GM12864 (cell line): ENCODE measurements at regions not wholly inside any gene's neighbourhood (a gene's known extent, or its start where the extent isn't known, plus 50 kb on each side); places are given as distances from the start of the nearest gene placed in this dataset.

Experiments used
- DNase-seq: peaks from one replicate; pipeline ENCODE4 v3.0.0-alpha.2; 2011; ENCODE audit warnings: low read depth
- H3K4me3 ChIP-seq: 2 replicates; pipeline ENCODE4 v1.5.1; 2011; ENCODE audit warnings: mild to moderate bottlenecking, low read depth, low read length, control low read depth
- TF ChIP-seq, protein P1 (sequence below): IDR thresholded peaks from 2 replicates; pipeline ENCODE4 v1.5.1; 2011; ENCODE audit warnings: low read depth, mild to moderate bottlenecking, moderate library complexity, low read length, control low read depth, inconsistent platforms; ENCODE audit errors: missing control alignments

DNA sequence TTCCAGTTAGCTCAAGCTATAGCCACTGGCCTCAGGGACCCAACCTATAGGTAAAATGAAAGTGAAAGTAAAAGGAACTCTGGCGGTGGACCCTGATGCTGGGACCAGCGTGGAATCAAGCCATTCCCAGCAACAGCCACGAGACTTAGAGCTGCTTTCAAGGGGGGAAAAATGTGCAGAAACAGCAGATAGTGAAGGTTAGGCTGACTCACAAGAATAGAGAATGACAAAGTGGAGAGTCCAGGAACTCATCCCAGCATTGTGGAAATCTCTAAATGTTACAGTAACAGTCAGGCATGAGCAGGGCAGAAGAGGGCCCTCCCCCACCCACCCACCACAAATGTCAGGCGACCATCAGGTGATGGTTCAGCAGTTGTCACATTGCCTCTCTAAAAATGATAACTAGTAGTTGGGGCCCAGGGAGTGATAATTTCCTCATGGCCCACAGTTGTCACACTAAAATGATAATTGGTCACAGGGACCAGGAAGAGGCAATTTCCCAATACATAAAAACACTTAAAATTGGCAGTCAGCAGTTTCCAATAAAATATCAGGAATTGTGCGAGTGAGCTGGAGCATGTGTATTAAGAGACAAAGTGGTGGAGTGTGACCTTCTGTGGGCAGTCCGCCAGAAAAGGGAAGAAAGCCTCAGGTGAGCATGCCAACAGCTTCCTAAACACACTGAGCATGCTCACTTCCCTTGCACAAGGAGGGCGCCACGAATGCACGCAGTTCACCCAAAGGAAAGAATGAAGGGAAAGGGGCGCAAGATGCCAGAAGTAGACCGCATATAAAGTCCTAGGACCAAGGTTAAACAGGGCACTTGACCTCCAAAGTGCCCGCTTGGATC is 129.8 kb upstream of the PPP1R3A start:
- DNase-seq, result no peak
- H3K4me3 ChIP-seq, result no peak overlapping the region
- TF ChIP-seq, protein P1, sequence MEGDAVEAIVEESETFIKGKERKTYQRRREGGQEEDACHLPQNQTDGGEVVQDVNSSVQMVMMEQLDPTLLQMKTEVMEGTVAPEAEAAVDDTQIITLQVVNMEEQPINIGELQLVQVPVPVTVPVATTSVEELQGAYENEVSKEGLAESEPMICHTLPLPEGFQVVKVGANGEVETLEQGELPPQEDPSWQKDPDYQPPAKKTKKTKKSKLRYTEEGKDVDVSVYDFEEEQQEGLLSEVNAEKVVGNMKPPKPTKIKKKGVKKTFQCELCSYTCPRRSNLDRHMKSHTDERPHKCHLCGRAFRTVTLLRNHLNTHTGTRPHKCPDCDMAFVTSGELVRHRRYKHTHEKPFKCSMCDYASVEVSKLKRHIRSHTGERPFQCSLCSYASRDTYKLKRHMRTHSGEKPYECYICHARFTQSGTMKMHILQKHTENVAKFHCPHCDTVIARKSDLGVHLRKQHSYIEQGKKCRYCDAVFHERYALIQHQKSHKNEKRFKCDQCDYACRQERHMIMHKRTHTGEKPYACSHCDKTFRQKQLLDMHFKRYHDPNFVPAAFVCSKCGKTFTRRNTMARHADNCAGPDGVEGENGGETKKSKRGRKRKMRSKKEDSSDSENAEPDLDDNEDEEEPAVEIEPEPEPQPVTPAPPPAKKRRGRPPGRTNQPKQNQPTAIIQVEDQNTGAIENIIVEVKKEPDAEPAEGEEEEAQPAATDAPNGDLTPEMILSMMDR, result no peak

DNA sequence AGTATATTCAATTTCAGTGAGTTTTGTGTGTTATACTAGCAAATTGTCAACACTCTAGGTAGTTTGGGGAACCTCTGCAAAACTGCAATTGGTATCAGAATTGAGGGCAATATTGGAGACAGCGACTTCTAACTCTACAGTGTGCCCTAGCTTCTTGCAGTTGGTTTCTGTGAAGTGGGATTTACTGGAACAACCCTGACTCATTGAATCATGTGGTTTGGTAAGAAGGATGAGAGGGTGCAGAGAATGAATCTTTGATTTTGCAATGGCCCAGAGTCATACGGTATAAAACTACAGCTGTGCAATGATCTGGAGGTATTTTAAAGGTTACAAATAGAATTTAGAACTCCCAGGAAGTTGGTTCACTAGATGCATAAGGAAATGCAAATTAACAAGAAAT is 129.1 kb upstream of the PPP1R3A start:
- DNase-seq, result no peak
- no peak overlapping the region for H3K4me3 ChIP-seq
- TF ChIP-seq, protein P1, result no peak

DNA sequence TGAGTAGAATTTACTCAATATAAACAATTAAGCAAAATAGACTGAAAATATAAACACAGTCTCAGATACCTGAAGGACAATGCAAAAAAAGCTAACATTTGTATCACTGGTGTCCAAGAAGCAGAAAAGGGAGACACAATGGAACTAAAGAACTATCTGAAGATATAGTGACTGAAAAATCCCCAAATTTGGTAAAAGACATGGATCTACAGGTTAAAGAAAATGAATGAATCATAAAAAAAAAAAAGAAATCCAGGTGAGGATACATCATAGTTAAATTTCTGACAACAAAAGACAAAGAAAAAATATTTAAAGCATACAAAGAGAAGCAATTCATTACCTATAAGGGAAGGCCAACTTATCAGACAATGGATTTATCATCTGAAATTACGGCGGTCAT is 114.7 kb upstream of the PPP1R3A start:
- no peak overlapping the region for H3K4me3 ChIP-seq
- TF ChIP-seq, protein P1, result no peak
- no peak for DNase-seq

DNA sequence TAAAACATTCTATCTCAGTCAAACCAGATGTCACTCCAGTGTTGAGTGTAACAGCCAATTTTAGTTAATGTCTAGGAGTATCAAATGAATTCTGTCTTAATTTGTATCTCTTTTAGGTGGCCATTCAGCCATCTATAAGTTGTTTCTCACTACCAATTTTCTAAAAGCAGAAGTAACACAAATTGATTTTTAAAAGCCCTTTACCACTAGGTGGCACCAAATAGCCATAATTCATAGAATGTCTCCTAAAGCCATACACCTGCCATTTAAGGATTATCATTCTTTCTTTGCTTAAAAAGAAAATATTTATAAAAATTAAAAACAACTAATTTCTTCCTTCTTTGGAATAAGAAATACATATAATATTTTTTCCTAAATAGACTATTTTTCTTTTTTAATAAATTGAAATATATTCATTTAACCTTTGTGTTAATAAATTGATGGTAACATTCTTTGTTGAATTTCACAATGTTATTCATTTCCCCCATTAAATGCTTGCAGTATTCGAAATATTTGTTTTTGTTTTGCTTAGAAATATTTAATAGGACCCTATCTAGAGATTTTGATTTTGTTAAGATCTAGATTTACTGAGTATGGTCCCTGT is 107.8 kb upstream of the PPP1R3A start:
- DNase-seq, result peak; percentile 21
- no peak overlapping the region for H3K4me3 ChIP-seq
- TF ChIP-seq, protein P1, result peak; percentile 39

DNA sequence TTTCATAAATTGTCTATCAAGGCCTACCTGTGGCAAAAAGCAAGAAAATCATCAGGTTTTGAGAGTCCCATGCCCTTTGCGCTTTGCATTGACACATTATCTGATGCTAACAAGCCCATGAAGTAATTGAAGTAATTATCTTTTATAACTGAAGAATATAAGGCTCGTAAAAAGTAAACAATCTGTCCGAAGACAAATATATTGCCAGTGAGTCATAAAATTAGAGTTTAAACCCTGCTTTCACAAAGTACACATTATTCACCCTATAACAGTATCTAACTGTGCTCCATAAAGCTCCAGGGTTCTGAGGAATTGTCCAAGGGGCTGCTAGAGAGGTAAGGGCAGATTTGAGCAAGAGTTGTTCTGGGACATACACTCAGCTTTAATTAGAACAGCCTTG is 102.3 kb upstream of the PPP1R3A start:
- TF ChIP-seq, protein P1, result no peak
- no peak overlapping the region for H3K4me3 ChIP-seq
- DNase-seq, result no peak

DNA sequence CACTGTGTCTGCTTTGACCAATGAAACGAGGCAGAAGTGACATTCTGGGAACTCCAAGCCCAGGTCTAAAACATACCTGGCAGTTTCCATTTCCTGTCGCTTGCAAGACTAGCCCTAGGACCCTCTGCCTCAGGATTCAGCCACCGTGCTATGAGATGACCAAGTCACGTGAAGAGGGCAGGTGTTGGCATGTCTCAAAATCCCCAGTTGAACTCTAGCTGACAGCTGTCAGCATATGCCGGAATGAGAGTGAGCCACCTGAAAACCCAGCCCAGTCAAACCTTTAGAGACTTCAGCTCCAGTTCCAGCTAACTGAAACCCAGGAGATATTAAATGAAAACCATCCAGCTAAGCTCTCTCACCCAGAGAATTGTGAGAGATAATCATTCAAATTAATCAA is 89.9 kb upstream of the PPP1R3A start:
- H3K4me3 ChIP-seq, result no peak overlapping the region
- no peak for DNase-seq
- TF ChIP-seq, protein P1, result no peak
